Erythroblast (primary cell): ENCODE measurements at regions not wholly inside any gene's neighbourhood (a gene's known extent, or its start where the extent isn't known, plus 50 kb on each side); places are given as distances from the start of the nearest gene placed in this dataset.

Experiments
- DNase-seq, 2 experiments: peaks; one replicate each; lab custom pipeline; 2025; lab: John Stamatoyannopoulos, UW
- GATA1 ChIP-seq: IDR thresholded peaks from 2 replicates; pipeline ENCODE4 v1.6.1; 2011; ENCODE audit warnings: low read depth, mild to moderate bottlenecking, control low read depth, low read length, moderate library complexity
- POLR2A ChIP-seq: IDR thresholded peaks from 2 replicates; pipeline ENCODE4 v1.6.1; 2011; ENCODE audit warnings: mild to moderate bottlenecking, low read length

- DNase-seq, result no peak
- no peak for TF ChIP-seq GATA1
- TF ChIP-seq POLR2A, result no peak
Observed at GRCh38 chr1:239805851-239806772, 285.6 kb upstream of the FMN2 start.

GRCh38 chr1:239806897-239807296, 284.8 kb upstream of the FMN2 start:
- no peak for DNase-seq
- TF ChIP-seq GATA1, result no peak
- no peak for TF ChIP-seq POLR2A

GRCh38 chr1:239807361-239807760, 284.3 kb upstream of the FMN2 start:
- no peak for TF ChIP-seq GATA1
- no peak for TF ChIP-seq POLR2A
- no peak for DNase-seq

- DNase-seq, result no peak
- TF ChIP-seq POLR2A (no peak), GATA1 (no peak)
Observed at GRCh38 chr1:239810061-239810481, 281.6 kb upstream of the FMN2 start.

GRCh38 chr1:239811211-239811885, 280.3 kb upstream of the FMN2 start:
- DNase-seq, result peak in 1 of 2 experiments; percentile 1
- no peak for TF ChIP-seq GATA1
- TF ChIP-seq POLR2A, result no peak

- no peak for TF ChIP-seq GATA1
- TF ChIP-seq POLR2A, result no peak
- no peak for DNase-seq
Observed at GRCh38 chr1:239812580-239812979, 279.1 kb upstream of the FMN2 start.

- TF ChIP-seq GATA1 (no peak), POLR2A (no peak)
- DNase-seq, result no peak
Observed at GRCh38 chr1:239814306-239814881, 277.3 kb upstream of the FMN2 start.

GRCh38 chr1:239815074-239815473, 276.6 kb upstream of the FMN2 start:
- no peak for TF ChIP-seq POLR2A
- TF ChIP-seq GATA1, result no peak
- no peak for DNase-seq

- DNase-seq, result no peak
- no peak for TF ChIP-seq GATA1
- no peak for TF ChIP-seq POLR2A
Observed at GRCh38 chr1:239816081-239816782, 275.5 kb upstream of the FMN2 start.

GRCh38 chr1:239817276-239817675, 274.4 kb upstream of the FMN2 start:
- TF ChIP-seq POLR2A, result no peak
- DNase-seq, result no peak

- TF ChIP-seq GATA1 (no peak), POLR2A (no peak)
Observed at GRCh38 chr1:239817801-239818200, 273.9 kb upstream of the FMN2 start.

GRCh38 chr1:239819096-239819495, 272.6 kb upstream of the FMN2 start:
- DNase-seq, result no peak
- TF ChIP-seq POLR2A (no peak), GATA1 (no peak)

More at GRCh38 chr1:239817801-239818200, 273.9 kb upstream of the FMN2 start:
- no peak for DNase-seq

- DNase-seq, result no peak
- TF ChIP-seq GATA1 (no peak), POLR2A (no peak)
Observed at GRCh38 chr1:239819756-239820250, 271.9 kb upstream of the FMN2 start.
